SIG-M5 (cell line): ENCODE measurements at regions not wholly inside any gene's neighbourhood (a gene's known extent, or its start where the extent isn't known, plus 50 kb on each side); places are given as distances from the start of the nearest gene placed in this dataset.
"Not testable (repeated sequence)": the region's sequence is repeated elsewhere in the genome, so short reads cannot be mapped to it uniquely, and the experiment has no call there.

Experiments used
- DNase-seq: peaks from one replicate; lab custom pipeline; 2025; lab: John Stamatoyannopoulos, UW

DNA sequence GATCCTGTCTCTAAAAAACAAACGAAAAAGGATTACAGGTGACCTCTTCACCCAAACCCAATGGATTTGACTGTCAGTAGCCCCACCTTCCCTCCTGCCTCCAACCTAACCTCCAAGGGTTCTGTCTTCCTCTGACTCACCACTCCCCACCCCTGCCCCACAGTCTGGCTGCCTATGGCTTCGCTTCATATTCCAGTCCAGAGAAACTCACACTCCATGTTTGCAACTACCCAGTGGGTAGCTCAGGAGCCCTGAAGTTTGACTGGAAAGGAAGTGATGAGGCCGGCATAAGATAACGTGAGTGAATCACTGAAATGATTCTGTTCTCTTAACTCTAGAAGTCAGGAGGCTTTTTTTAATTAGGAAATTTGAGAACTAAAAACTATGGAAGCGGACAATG lies 303.9 kb downstream of the FOXO1 start:
- DNase-seq = no peak

DNA sequence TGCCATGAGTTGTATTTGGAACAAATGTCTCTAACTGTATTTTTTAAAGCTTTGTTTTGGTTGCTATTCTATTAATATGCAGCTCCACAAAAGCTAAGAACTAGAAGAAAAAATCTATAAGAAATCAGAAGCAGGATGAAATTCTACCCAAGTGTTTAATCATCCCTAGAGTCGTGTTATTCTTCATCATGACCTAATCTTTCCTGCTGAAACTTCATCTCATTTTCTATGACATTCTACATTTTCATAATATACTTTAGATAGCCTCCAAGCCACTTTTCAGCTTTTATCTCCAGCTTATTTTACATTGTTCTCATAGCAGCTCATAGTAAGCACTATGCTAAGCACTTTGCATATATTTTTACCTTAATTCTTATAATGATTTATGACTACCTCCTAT lies 302.8 kb downstream of the FOXO1 start:
- DNase-seq = no peak

GRCh38 chr13:40366119-40366518 lies 300.3 kb downstream of the FOXO1 start:
- DNase-seq = no peak

GRCh38 chr13:40368127-40368891 lies 298.1 kb downstream of the FOXO1 start:
- no peak for DNase-seq

DNA sequence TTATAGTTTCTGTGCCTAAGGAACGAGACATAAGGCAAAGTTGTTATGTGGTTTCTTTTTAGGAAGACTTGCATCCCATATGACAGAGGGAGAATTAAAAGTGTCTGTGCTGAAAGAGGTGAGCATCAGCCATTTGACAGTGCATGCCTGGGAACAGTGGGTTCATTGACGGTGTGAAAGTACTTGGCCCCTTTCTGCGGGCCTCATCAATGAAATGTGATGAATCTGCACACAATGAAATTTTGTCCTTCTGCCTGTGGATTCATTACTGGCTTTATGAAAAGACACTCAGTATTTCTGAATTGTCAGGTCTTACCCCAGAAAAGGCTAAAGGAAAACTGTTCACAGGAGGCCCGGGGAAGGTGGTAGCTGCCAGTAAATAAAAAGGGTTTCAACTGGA lies 295.8 kb downstream of the FOXO1 start:
- DNase-seq = no peak

DNA sequence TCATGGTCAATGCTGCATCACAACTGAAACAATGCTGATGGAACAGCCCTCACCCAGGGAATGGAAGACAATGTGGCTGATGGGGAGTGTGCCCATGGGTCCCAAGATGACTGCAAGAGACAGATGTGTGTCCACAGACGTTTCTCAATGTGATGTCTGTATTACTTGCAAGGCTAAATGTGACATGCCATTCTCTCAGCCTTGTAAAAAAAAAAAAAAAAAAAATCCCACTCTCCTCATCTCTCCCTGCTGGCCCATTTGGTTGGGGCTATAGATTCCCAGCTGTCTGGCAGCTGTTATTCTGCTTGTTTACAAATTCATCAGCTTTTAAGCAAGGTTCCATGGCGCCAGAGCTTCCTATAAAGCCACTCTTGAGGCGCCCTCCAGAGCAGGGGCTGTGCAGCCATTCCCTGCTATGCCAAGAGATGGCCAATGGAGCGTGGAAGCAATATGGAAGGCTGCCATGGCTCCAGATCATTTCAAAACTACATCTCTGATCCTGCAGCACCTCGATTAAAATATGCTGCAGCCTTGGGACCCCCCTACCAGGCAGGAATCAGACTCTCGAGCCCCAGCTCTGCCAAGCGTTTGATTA lies 294.8 kb downstream of the FOXO1 start:
- DNase-seq = no peak

GRCh38 chr13:40373608-40374007 lies 292.8 kb downstream of the FOXO1 start:
- not testable (repeated sequence) for DNase-seq

- no peak for DNase-seq
Measured at GRCh38 chr13:40375489-40376171, 290.8 kb downstream of the FOXO1 start.

DNA sequence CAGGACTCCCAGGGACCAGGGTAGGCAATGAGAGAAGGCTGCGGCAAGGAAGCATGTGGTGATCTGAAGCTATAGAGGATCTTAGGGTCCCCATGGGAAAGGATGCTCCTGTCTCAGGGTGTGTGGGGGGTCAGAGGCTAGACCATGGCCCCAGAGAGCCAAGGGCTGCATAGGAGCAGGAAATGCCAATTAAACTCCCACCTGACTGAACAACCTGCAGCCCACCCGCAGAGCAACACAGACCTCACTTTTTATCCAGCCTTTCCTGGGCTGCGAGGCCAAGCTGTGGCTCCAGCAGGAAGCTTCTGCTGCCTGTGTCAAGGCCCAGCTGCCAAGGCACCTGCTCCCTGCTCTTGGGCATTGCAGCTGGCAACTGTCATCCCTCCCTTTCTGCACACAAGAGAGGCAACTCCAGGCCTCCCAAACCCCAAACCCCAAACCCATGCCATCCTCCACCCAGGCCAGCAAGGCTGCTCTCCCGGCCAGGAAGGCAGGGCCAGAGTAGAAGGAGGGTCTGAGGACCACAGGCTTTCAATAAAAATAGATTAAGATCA lies 290.1 kb downstream of the FOXO1 start:
- DNase-seq = no peak

DNA sequence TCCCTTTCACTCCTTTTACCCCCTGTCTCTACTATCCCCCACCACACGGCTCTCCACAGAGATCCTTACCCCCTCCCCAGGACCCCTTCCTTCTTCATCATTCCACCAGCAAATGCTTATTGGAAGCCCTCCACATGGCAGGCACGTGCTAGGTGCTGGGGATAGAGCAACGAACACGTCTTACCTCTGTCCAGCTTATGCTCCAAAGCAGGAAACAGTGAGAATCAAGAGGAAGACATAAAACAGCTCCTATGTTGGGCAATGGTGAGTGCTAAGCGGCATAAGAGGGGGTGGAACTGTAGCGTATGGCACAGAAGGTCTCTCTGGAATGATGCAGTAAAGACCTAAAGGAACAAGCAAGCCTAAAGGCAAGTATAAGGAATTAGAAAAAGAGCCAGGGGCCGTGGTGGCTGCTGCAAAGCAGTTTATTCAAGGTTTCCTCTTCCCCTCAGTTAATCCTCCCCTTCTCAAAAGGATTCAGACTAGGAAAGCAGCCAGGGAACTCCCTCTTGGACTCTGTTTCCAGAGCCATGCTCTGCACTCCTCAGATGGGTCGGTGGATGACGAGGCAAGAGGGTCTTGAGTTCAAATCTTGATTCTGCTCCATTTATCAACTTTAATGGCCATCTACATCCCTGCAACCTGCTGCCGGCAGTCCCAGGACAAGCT lies 289.4 kb downstream of the FOXO1 start:
- DNase-seq = no peak

DNA sequence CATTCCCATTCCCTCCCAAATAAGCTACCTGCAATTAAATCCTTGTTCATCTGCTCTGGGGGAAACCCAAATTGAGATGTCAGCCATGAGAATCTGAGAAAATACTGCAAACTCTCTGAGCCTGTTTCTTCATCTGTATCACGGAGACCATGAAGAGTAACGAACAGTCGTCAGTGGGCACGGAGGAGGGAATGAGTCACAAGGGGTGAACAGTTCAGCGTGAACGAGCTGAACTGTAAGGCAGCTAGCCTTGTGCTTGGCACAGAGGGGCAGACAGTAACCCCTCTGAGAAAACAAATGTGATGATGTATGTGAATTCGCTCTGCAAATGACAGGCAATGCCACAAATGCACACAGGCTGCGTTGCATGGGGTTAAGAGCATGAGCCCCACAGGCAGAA lies 288.7 kb downstream of the FOXO1 start:
- no peak for DNase-seq

- DNase-seq = no peak
Measured at GRCh38 chr13:40379196-40379595, 287.2 kb downstream of the FOXO1 start.

GRCh38 chr13:40379794-40380578 lies 286.5 kb downstream of the FOXO1 start:
- DNase-seq = no peak

GRCh38 chr13:40381935-40382764 lies 284.3 kb downstream of the FOXO1 start:
- no peak for DNase-seq

DNA sequence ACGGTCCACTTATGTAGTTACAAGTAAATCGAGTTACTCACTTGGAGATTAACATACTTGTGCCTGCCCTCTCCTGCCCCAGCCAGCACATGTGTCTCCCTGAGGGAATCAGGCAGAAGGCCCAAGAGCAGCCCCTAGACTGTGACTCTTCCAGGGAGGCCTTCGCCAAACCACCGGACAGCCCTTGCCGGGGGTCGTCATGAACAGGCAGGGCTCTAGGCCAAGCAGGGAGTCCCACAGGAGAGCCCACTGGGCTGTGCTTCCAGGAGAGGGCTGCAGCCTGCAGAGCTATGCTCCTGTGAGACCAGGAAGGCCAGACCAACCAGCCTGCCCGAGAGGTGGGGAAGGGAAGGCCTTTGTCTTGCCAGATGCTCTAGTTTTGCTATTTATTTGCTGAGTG lies 283.3 kb downstream of the FOXO1 start:
- no peak for DNase-seq

GRCh38 chr13:40383885-40384284 lies 282.6 kb downstream of the FOXO1 start:
- DNase-seq = no peak

DNA sequence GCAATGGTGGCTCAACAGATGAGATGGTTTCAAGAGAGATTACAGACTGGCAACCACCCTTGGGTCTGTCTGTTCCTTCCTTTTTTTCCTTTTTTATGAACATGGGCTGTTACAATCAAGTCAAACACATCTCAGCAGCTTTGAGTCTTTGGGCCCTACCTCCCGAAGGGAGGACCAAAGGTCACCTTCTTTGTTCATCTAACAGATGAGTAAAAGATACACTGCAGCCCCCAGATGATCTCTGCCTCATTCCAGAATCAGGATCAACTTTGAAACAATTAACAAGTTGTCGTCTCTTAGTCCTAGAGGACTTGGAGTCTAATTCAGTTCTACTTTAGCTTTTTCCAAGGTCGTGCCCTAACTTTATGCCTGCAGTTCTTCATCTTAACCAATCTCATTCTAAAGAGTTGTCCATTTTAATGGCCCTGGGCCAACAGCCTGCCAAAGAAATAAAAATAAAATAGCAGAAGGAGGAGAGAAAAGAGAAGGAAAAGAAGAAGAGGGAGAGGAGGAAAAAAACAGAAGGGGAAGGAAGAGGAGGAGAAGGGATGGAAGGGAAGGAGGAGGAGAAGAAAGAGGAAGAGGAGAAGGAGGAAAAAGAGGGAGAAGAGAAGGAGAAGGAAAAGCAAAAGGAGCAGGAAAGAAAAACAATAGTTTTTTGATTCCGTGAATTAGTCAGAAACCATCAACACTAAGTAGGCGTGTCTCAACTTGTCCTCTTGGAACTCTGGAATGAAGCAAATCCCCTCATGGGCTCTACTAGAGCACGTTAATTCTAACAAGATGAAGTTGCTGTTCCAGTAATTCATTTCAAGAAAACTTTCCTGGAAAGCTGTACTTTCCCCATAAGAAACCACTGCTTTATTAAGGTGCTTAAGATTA lies 281.2 kb downstream of the FOXO1 start:
- DNase-seq = no peak

DNA sequence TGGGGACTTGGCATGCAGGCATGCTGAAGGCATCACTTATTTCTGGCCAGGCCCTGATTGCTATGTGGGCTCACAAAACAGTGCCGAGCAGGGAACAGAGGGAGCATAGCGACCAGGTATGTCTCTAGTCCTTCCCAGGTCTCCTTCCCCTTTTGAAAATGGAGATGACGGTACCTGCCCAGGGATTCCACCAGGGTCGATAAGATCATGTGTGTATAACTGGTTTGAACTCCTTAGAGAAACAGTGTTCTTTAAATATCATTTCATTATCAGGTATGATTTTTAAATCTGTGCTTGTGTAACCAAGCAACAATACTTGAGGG lies 280.6 kb downstream of the FOXO1 start:
- no peak for DNase-seq

- DNase-seq = no peak
Measured at GRCh38 chr13:40386586-40386985, 279.9 kb downstream of the FOXO1 start.

DNA sequence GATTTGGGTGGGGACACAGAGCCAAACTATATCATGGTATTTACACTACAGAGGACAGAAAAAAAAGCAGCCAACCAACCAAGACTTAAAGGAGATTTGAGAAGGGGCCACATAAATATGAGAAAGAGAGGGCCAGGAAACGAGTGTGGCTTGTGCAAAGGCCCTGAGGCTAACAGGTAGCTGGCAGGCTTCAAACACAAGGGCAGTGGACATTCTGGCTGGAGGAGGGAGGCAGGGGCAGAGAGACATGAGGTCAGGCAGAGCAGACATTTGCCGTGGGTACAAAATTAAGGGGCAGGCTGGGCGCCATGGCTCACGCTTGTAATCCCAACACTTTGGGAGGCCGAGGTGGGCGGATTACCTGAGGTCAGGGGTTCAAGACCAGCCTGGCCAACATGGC lies 278.7 kb downstream of the FOXO1 start:
- no peak for DNase-seq
